ENCODE measurements at regions not wholly inside any gene's neighbourhood (a gene's known extent, or its start where the extent isn't known, plus 50 kb on each side); places are given as distances from the start of the nearest gene placed in this dataset.
"Not testable (repeated sequence)": the region's sequence is repeated elsewhere in the genome, so short reads cannot be mapped to it uniquely, and the experiment has no call there.

- Histone ChIP-seq H3K36me3 (ENCODE audit: control insufficient read depth in 5 of 5, insufficient read depth in 5 of 5, low read length in 5 of 5) (no peaks in the 10 kb centered on the region), H3K4me3 (ENCODE audit: low read depth in 1 of 5, low read length in 5 of 5) (no peak overlapping the region)
Observed at GRCh38 chr20:41747226-41747625, 129.0 kb upstream of the CHD6 start.

DNA sequence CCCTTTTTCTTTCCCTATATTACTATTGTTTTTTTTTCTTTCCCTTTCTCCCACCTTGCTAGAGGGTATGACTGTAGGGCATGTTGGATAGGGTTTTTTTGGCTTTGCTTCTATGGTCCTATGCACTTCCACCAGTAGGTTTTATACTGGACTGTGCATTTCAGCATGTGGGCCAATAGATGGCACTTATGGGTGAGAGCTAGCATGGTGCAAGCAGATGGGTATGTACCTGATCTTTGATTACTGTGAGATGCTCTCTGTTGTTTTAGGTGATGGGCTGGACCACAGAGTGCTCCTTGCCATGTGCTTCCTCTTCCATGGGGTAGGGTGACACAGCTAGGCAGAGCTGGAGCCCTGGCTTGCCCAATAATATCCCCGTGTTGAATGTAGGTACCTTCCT, 128.5 kb upstream of the CHD6 start:
- Histone ChIP-seq H3K27ac (ENCODE audit: low read depth, low read length) (no peak overlapping the region), H3K4me1 (ENCODE audit: control insufficient read depth in 5 of 5, insufficient read depth in 5 of 5, low read length in 5 of 5) (no peaks in the 10 kb centered on the region), H3K36me3 (ENCODE audit: control insufficient read depth in 5 of 5, insufficient read depth in 5 of 5, low read length in 5 of 5) (no peaks in the 10 kb centered on the region), H3K9ac (ENCODE audit: low read length in 5 of 5) (no peak overlapping the region), H3K27me3 (ENCODE audit: control insufficient read depth in 5 of 5, insufficient read depth in 4 of 5, low read length in 5 of 5) (peaks cover 3 to 12% (median 10%) of the 10 kb centered on the region in 5 donors), H3K9me3 (ENCODE audit: control insufficient read depth in 5 of 5, low read length in 5 of 5) (no peaks in the 10 kb centered on the region), H3K4me3 (ENCODE audit: low read depth in 1 of 5, low read length in 5 of 5) (no peak overlapping the region)

More at GRCh38 chr20:41747226-41747625, 129.0 kb upstream of the CHD6 start:
- H3K27me3 ChIP-seq (ENCODE audit: control insufficient read depth in 5 of 5, insufficient read depth in 4 of 5, low read length in 5 of 5) = peaks cover 3 to 12% (median 10%) of the 10 kb centered on the region in 5 donors
- no peaks in the 10 kb centered on the region for H3K4me1 ChIP-seq (ENCODE audit: control insufficient read depth in 5 of 5, insufficient read depth in 5 of 5, low read length in 5 of 5)
- no peak overlapping the region for H3K9ac ChIP-seq (ENCODE audit: low read length in 5 of 5)
- H3K9me3 ChIP-seq (ENCODE audit: control insufficient read depth in 5 of 5, low read length in 5 of 5) = no peaks in the 10 kb centered on the region
- H3K27ac ChIP-seq (ENCODE audit: low read depth, low read length) = no peak overlapping the region

- no peaks in the 10 kb centered on the region for H3K36me3 ChIP-seq (ENCODE audit: control insufficient read depth in 5 of 5, insufficient read depth in 5 of 5, low read length in 5 of 5)
- H3K4me1 ChIP-seq (ENCODE audit: control insufficient read depth in 5 of 5, insufficient read depth in 5 of 5, low read length in 5 of 5) = peaks cover 0 to 3% (median 0%) of the 10 kb centered on the region in 5 donors
- no peak overlapping the region for H3K27ac ChIP-seq (ENCODE audit: low read depth, low read length)
- peaks cover 0 to 5% (median 0%) of the 10 kb centered on the region in 5 donors for H3K9me3 ChIP-seq (ENCODE audit: control insufficient read depth in 5 of 5, low read length in 5 of 5)
- H3K9ac ChIP-seq (ENCODE audit: low read length in 5 of 5) = peak overlapping the region in 2 of 5 donors; percentile 6 to 49
- H3K4me3 ChIP-seq (ENCODE audit: low read depth in 1 of 5, low read length in 5 of 5) = no peak overlapping the region
- H3K27me3 ChIP-seq (ENCODE audit: control insufficient read depth in 5 of 5, insufficient read depth in 4 of 5, low read length in 5 of 5) = no peaks in the 10 kb centered on the region
Observed at GRCh38 chr20:41738604-41739206, 120.5 kb upstream of the CHD6 start.

GRCh38 chr20:41735949-41736348, 117.8 kb upstream of the CHD6 start:
- Histone ChIP-seq H3K36me3 (ENCODE audit: control insufficient read depth in 5 of 5, insufficient read depth in 5 of 5, low read length in 5 of 5) (no peaks in the 10 kb centered on the region), H3K4me3 (ENCODE audit: low read depth in 1 of 5, low read length in 5 of 5) (no peak overlapping the region), H3K9me3 (ENCODE audit: control insufficient read depth in 5 of 5, low read length in 5 of 5) (peaks cover 0 to 5% (median 0%) of the 10 kb centered on the region in 5 donors), H3K4me1 (ENCODE audit: control insufficient read depth in 5 of 5, insufficient read depth in 5 of 5, low read length in 5 of 5) (peaks cover 0 to 3% (median 0%) of the 10 kb centered on the region in 5 donors), H3K9ac (ENCODE audit: low read length in 5 of 5) (no peak overlapping the region), H3K27me3 (ENCODE audit: control insufficient read depth in 5 of 5, insufficient read depth in 4 of 5, low read length in 5 of 5) (no peaks in the 10 kb centered on the region), H3K27ac (ENCODE audit: low read depth, low read length) (no peak overlapping the region)

DNA sequence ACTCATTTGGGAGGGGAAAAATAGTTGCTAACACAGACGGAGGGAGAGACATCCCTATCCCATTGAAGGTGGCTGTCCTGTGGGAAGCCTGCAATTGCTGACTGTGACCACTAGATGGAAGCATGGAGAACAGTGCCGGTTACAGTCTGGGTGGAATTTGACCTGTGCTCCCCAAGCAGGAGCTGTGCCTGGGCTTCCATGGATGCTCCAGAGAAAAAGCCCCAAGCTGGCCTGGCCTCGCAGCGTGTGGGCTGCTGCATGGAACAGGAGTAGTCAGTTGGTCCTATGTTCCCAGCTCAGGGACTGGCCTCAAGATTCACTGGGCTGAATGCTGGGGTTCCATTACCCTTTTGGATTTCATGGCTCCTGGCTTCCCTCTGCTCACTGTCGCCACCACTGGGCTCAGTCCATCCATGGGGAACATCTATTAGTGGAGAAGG, 116.3 kb upstream of the CHD6 start:
- H3K4me1 ChIP-seq (ENCODE audit: control insufficient read depth in 5 of 5, insufficient read depth in 5 of 5, low read length in 5 of 5) = peaks cover 0 to 3% (median 0%) of the 10 kb centered on the region in 5 donors
- no peak overlapping the region for H3K4me3 ChIP-seq (ENCODE audit: low read depth in 1 of 5, low read length in 5 of 5)
- H3K36me3 ChIP-seq (ENCODE audit: control insufficient read depth in 5 of 5, insufficient read depth in 5 of 5, low read length in 5 of 5) = no peaks in the 10 kb centered on the region
- no peak overlapping the region for H3K9ac ChIP-seq (ENCODE audit: low read length in 5 of 5)
- peaks cover 0 to 5% (median 0%) of the 10 kb centered on the region in 5 donors for H3K9me3 ChIP-seq (ENCODE audit: control insufficient read depth in 5 of 5, low read length in 5 of 5)
- H3K27me3 ChIP-seq (ENCODE audit: control insufficient read depth in 5 of 5, insufficient read depth in 4 of 5, low read length in 5 of 5) = no peaks in the 10 kb centered on the region
- H3K27ac ChIP-seq (ENCODE audit: low read depth, low read length) = no peak overlapping the region

GRCh38 chr20:41733151-41733550, 115.0 kb upstream of the CHD6 start:
- Histone ChIP-seq H3K36me3 (ENCODE audit: control insufficient read depth in 5 of 5, insufficient read depth in 5 of 5, low read length in 5 of 5) (no peaks in the 10 kb centered on the region), H3K27ac (ENCODE audit: low read depth, low read length) (no peak overlapping the region), H3K4me1 (ENCODE audit: control insufficient read depth in 5 of 5, insufficient read depth in 5 of 5, low read length in 5 of 5) (no peaks in the 10 kb centered on the region), H3K4me3 (ENCODE audit: low read depth in 1 of 5, low read length in 5 of 5) (no peak overlapping the region), H3K27me3 (ENCODE audit: control insufficient read depth in 5 of 5, insufficient read depth in 4 of 5, low read length in 5 of 5) (no peaks in the 10 kb centered on the region), H3K9me3 (ENCODE audit: control insufficient read depth in 5 of 5, low read length in 5 of 5) (peaks cover 0 to 5% (median 0%) of the 10 kb centered on the region in 5 donors), H3K9ac (ENCODE audit: low read length in 5 of 5) (no peak overlapping the region)

DNA sequence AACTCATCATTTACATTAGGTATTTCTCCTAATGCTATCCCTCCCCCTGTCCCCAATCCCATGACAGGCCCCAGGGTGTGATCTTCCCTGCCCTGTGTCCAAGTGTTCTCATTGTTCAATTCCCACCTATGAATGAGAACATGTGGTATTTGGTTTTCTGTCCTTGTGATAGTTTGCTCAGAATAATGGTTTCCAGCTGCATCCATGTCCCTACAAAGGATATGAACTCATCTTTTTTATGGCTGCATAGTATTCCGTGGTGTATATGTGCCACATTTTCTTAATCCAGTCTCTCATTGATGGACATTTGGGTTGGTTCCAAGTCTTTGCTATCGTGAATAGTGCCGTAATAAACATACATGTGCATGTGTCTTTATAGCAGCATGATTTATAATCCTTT, 113.0 kb upstream of the CHD6 start:
- not testable (repeated sequence) for H3K9me3 ChIP-seq (ENCODE audit: control insufficient read depth in 5 of 5, low read length in 5 of 5); H3K27me3 ChIP-seq (ENCODE audit: control insufficient read depth in 5 of 5, insufficient read depth in 4 of 5, low read length in 5 of 5); H3K27ac ChIP-seq (ENCODE audit: low read depth, low read length); H3K4me3 ChIP-seq (ENCODE audit: low read depth in 1 of 5, low read length in 5 of 5); H3K9ac ChIP-seq (ENCODE audit: low read length in 5 of 5); H3K36me3 ChIP-seq (ENCODE audit: control insufficient read depth in 5 of 5, insufficient read depth in 5 of 5, low read length in 5 of 5); H3K4me1 ChIP-seq (ENCODE audit: control insufficient read depth in 5 of 5, insufficient read depth in 5 of 5, low read length in 5 of 5)

- H3K27me3 ChIP-seq (ENCODE audit: control insufficient read depth in 5 of 5, insufficient read depth in 4 of 5, low read length in 5 of 5) = not testable (repeated sequence)
Observed at GRCh38 chr20:41727681-41728080, 109.5 kb upstream of the CHD6 start.

GRCh38 chr20:41726727-41727126, 108.5 kb upstream of the CHD6 start:
- Histone ChIP-seq H3K36me3 (ENCODE audit: control insufficient read depth in 5 of 5, insufficient read depth in 5 of 5, low read length in 5 of 5) (no peaks in the 10 kb centered on the region), H3K27ac (ENCODE audit: low read depth, low read length) (no peak overlapping the region), H3K27me3 (ENCODE audit: control insufficient read depth in 5 of 5, insufficient read depth in 4 of 5, low read length in 5 of 5) (no peaks in the 10 kb centered on the region), H3K9ac (ENCODE audit: low read length in 5 of 5) (no peak overlapping the region), H3K9me3 (ENCODE audit: control insufficient read depth in 5 of 5, low read length in 5 of 5) (peaks cover 0 to 3% (median 0%) of the 10 kb centered on the region in 5 donors), H3K4me3 (ENCODE audit: low read depth in 1 of 5, low read length in 5 of 5) (no peak overlapping the region), H3K4me1 (ENCODE audit: control insufficient read depth in 5 of 5, insufficient read depth in 5 of 5, low read length in 5 of 5) (no peaks in the 10 kb centered on the region)

More at GRCh38 chr20:41727681-41728080, 109.5 kb upstream of the CHD6 start:
- not testable (repeated sequence) for H3K9ac ChIP-seq (ENCODE audit: low read length in 5 of 5); H3K9me3 ChIP-seq (ENCODE audit: control insufficient read depth in 5 of 5, low read length in 5 of 5); H3K4me3 ChIP-seq (ENCODE audit: low read depth in 1 of 5, low read length in 5 of 5); H3K36me3 ChIP-seq (ENCODE audit: control insufficient read depth in 5 of 5, insufficient read depth in 5 of 5, low read length in 5 of 5); H3K4me1 ChIP-seq (ENCODE audit: control insufficient read depth in 5 of 5, insufficient read depth in 5 of 5, low read length in 5 of 5); H3K27ac ChIP-seq (ENCODE audit: low read depth, low read length)

GRCh38 chr20:41719151-41719550, 101.0 kb upstream of the CHD6 start:
- Histone ChIP-seq H3K36me3 (ENCODE audit: control insufficient read depth in 5 of 5, insufficient read depth in 5 of 5, low read length in 5 of 5) (no peaks in the 10 kb centered on the region), H3K9ac (ENCODE audit: low read length in 5 of 5) (no peak overlapping the region), H3K9me3 (ENCODE audit: control insufficient read depth in 5 of 5, low read length in 5 of 5) (no peaks in the 10 kb centered on the region), H3K27me3 (ENCODE audit: control insufficient read depth in 5 of 5, insufficient read depth in 4 of 5, low read length in 5 of 5) (peaks cover 0 to 4% (median 0%) of the 10 kb centered on the region in 5 donors), H3K27ac (ENCODE audit: low read depth, low read length) (no peak overlapping the region), H3K4me3 (ENCODE audit: low read depth in 1 of 5, low read length in 5 of 5) (no peak overlapping the region), H3K4me1 (ENCODE audit: control insufficient read depth in 5 of 5, insufficient read depth in 5 of 5, low read length in 5 of 5) (no peaks in the 10 kb centered on the region)
